ENCODE measurements at regions not wholly inside any gene's neighbourhood (a gene's known extent, or its start where the extent isn't known, plus 50 kb on each side); places are given as distances from the start of the nearest gene placed in this dataset.
A peak's percentile ranks its signal among the peaks of the same experiment; 100 is the strongest.

GRCh38 chr16:48487287-48487686 is 102.1 kb upstream of the SIAH1 start:
- Histone ChIP-seq H2BK120ac (ENCODE audit: low read depth, low read length) (no peak overlapping the region), H4K91ac (ENCODE audit: low read length) (no peak overlapping the region), H3K23ac (ENCODE audit: low read length in 2 of 2) (no peak overlapping the region), H2AK5ac (ENCODE audit: low read length, severe bottlenecking) (no peak overlapping the region), H3K4me1 (ENCODE audit: control insufficient read depth, insufficient read depth, low read depth, low read length) (no peaks in the 10 kb centered on the region), H2BK5ac (ENCODE audit: low read depth, low read length, poor library complexity, severe bottlenecking) (no peak overlapping the region), H2AFZ (ENCODE audit: low read depth, low read length) (no peak overlapping the region), H4K8ac (ENCODE audit: low read length) (no peak overlapping the region), H3K4me2 (ENCODE audit: low read length, poor library complexity, severe bottlenecking) (no peak overlapping the region), H3K14ac (ENCODE audit: low read length in 2 of 2) (no peak overlapping the region), H3K79me1 (replicated peaks; ENCODE audit: low read length, poor library complexity, severe bottlenecking) (no peaks in the 10 kb centered on the region), H3K4me3 (ENCODE audit: insufficient read depth in 1 of 2, low read depth in 1 of 2, low read length in 2 of 2) (no peak overlapping the region), H3K27me3 (ENCODE audit: control insufficient read depth in 1 of 2, insufficient read depth in 1 of 2, low read length in 2 of 2) (peaks cover 0 to 13% of the 10 kb centered on the region in 2 experiments), H2BK15ac (ENCODE audit: low read depth, poor library complexity, severe bottlenecking) (no peak overlapping the region), H3K9ac (ENCODE audit: low read length) (no peak overlapping the region), H3K4ac (ENCODE audit: low read depth in 1 of 2, low read length in 2 of 2) (no peak overlapping the region), H2BK12ac (ENCODE audit: low read length in 2 of 2) (no peak overlapping the region), H3K36me3 (ENCODE audit: control insufficient read depth in 1 of 2, insufficient read depth in 2 of 2, low read depth in 1 of 2, low read length in 2 of 2) (no peaks in the 10 kb centered on the region), H3K9me3 (ENCODE audit: control insufficient read depth, low read length) (no peaks in the 10 kb centered on the region), H3K18ac (ENCODE audit: low read depth in 1 of 2, low read length in 2 of 2) (no peak overlapping the region), H3K27ac (ENCODE audit: low read length, poor library complexity, severe bottlenecking) (no peak overlapping the region)
- WGBS: 78% methylated on average over 2 of the region's 2 CpGs
- no peak for DNase-seq

- 97% methylated on average over 2 of the region's 2 CpGs for WGBS
- Histone ChIP-seq H4K91ac (ENCODE audit: low read length) (no peak overlapping the region), H4K8ac (ENCODE audit: low read length) (no peak overlapping the region), H2BK120ac (ENCODE audit: low read depth, low read length) (no peak overlapping the region), H3K9me3 (ENCODE audit: control insufficient read depth, low read length) (no peaks in the 10 kb centered on the region), H3K4me1 (ENCODE audit: control insufficient read depth, insufficient read depth, low read depth, low read length) (no peaks in the 10 kb centered on the region), H2BK12ac (ENCODE audit: low read length in 2 of 2) (no peak overlapping the region), H2AFZ (ENCODE audit: low read depth, low read length) (no peak overlapping the region), H2BK15ac (ENCODE audit: low read depth, poor library complexity, severe bottlenecking) (no peak overlapping the region), H3K4me2 (ENCODE audit: low read length, poor library complexity, severe bottlenecking) (no peak overlapping the region), H3K27me3 (ENCODE audit: control insufficient read depth in 1 of 2, insufficient read depth in 1 of 2, low read length in 2 of 2) (peaks cover 3 to 10% of the 10 kb centered on the region in 2 experiments), H2BK5ac (ENCODE audit: low read depth, low read length, poor library complexity, severe bottlenecking) (no peak overlapping the region), H3K27ac (ENCODE audit: low read length, poor library complexity, severe bottlenecking) (no peak overlapping the region), H3K4ac (ENCODE audit: low read depth in 1 of 2, low read length in 2 of 2) (no peak overlapping the region), H3K36me3 (ENCODE audit: control insufficient read depth in 1 of 2, insufficient read depth in 2 of 2, low read depth in 1 of 2, low read length in 2 of 2) (no peaks in the 10 kb centered on the region), H3K4me3 (ENCODE audit: insufficient read depth in 1 of 2, low read depth in 1 of 2, low read length in 2 of 2) (no peak overlapping the region), H3K79me1 (replicated peaks; ENCODE audit: low read length, poor library complexity, severe bottlenecking) (no peaks in the 10 kb centered on the region), H3K23ac (ENCODE audit: low read length in 2 of 2) (no peak overlapping the region), H3K14ac (ENCODE audit: low read length in 2 of 2) (no peak overlapping the region), H3K18ac (ENCODE audit: low read depth in 1 of 2, low read length in 2 of 2) (no peak overlapping the region), H3K9ac (ENCODE audit: low read length) (peak overlapping the region; percentile 49), H2AK5ac (ENCODE audit: low read length, severe bottlenecking) (no peak overlapping the region)
- DNase-seq: peak; percentile 19
These were observed 96.6 kb upstream of the SIAH1 start for GRCh38 chr16:48481772-48482171.

- no peak overlapping the region for H2BK5ac ChIP-seq (ENCODE audit: low read depth, low read length, poor library complexity, severe bottlenecking)
- no CpG with 5 or more reads among the region's 1 CpG for WGBS
- no peak overlapping the region for H3K23ac ChIP-seq (ENCODE audit: low read length in 2 of 2)
- no peak overlapping the region for H2BK12ac ChIP-seq (ENCODE audit: low read length in 2 of 2)
- H3K9ac ChIP-seq (ENCODE audit: low read length): peak overlapping the region; percentile 49
- peaks cover 3 to 9% of the 10 kb centered on the region in 2 experiments for H3K27me3 ChIP-seq (ENCODE audit: control insufficient read depth in 1 of 2, insufficient read depth in 1 of 2, low read length in 2 of 2)
- no peaks in the 10 kb centered on the region for H3K9me3 ChIP-seq (ENCODE audit: control insufficient read depth, low read length)
- no peak overlapping the region for H3K4me2 ChIP-seq (ENCODE audit: low read length, poor library complexity, severe bottlenecking)
- H3K4ac ChIP-seq (ENCODE audit: low read depth in 1 of 2, low read length in 2 of 2): no peak overlapping the region
- no peak overlapping the region for H2AK5ac ChIP-seq (ENCODE audit: low read length, severe bottlenecking)
- H3K18ac ChIP-seq (ENCODE audit: low read depth in 1 of 2, low read length in 2 of 2): no peak overlapping the region
- H3K14ac ChIP-seq (ENCODE audit: low read length in 2 of 2): no peak overlapping the region
- no peaks in the 10 kb centered on the region for H3K4me1 ChIP-seq (ENCODE audit: control insufficient read depth, insufficient read depth, low read depth, low read length)
- H3K4me3 ChIP-seq (ENCODE audit: insufficient read depth in 1 of 2, low read depth in 1 of 2, low read length in 2 of 2): no peak overlapping the region
- H4K91ac ChIP-seq (ENCODE audit: low read length): no peak overlapping the region
- H2BK15ac ChIP-seq (ENCODE audit: low read depth, poor library complexity, severe bottlenecking): no peak overlapping the region
- no peak overlapping the region for H3K27ac ChIP-seq (ENCODE audit: low read length, poor library complexity, severe bottlenecking)
- H4K8ac ChIP-seq (ENCODE audit: low read length): no peak overlapping the region
- no peaks in the 10 kb centered on the region for H3K36me3 ChIP-seq (ENCODE audit: control insufficient read depth in 1 of 2, insufficient read depth in 2 of 2, low read depth in 1 of 2, low read length in 2 of 2)
- no peak overlapping the region for H2BK120ac ChIP-seq (ENCODE audit: low read depth, low read length)
- DNase-seq: peak; percentile 16
- H2AFZ ChIP-seq (ENCODE audit: low read depth, low read length): no peak overlapping the region
- H3K79me1 ChIP-seq (replicated peaks; ENCODE audit: low read length, poor library complexity, severe bottlenecking): no peaks in the 10 kb centered on the region
These were observed 96.0 kb upstream of the SIAH1 start for GRCh38 chr16:48481211-48481610.

GRCh38 chr16:48479955-48480354 is 94.7 kb upstream of the SIAH1 start:
- Histone ChIP-seq H3K9me3 (ENCODE audit: control insufficient read depth, low read length) (no peaks in the 10 kb centered on the region), H3K27ac (ENCODE audit: low read length, poor library complexity, severe bottlenecking) (no peak overlapping the region), H3K4me2 (ENCODE audit: low read length, poor library complexity, severe bottlenecking) (no peak overlapping the region), H2BK5ac (ENCODE audit: low read depth, low read length, poor library complexity, severe bottlenecking) (no peak overlapping the region), H3K79me1 (replicated peaks; ENCODE audit: low read length, poor library complexity, severe bottlenecking) (no peaks in the 10 kb centered on the region), H3K27me3 (ENCODE audit: control insufficient read depth in 1 of 2, insufficient read depth in 1 of 2, low read length in 2 of 2) (peaks cover 3 to 4% of the 10 kb centered on the region in 2 experiments), H2AK5ac (ENCODE audit: low read length, severe bottlenecking) (no peak overlapping the region), H3K4me1 (ENCODE audit: control insufficient read depth, insufficient read depth, low read depth, low read length) (no peaks in the 10 kb centered on the region), H4K91ac (ENCODE audit: low read length) (no peak overlapping the region), H3K9ac (ENCODE audit: low read length) (no peak overlapping the region), H2BK120ac (ENCODE audit: low read depth, low read length) (no peak overlapping the region), H3K4me3 (ENCODE audit: insufficient read depth in 1 of 2, low read depth in 1 of 2, low read length in 2 of 2) (no peak overlapping the region), H3K23ac (ENCODE audit: low read length in 2 of 2) (no peak overlapping the region), H2BK12ac (ENCODE audit: low read length in 2 of 2) (no peak overlapping the region), H4K8ac (ENCODE audit: low read length) (no peak overlapping the region), H2AFZ (ENCODE audit: low read depth, low read length) (no peak overlapping the region), H2BK15ac (ENCODE audit: low read depth, poor library complexity, severe bottlenecking) (no peak overlapping the region), H3K36me3 (ENCODE audit: control insufficient read depth in 1 of 2, insufficient read depth in 2 of 2, low read depth in 1 of 2, low read length in 2 of 2) (no peaks in the 10 kb centered on the region), H3K18ac (ENCODE audit: low read depth in 1 of 2, low read length in 2 of 2) (no peak overlapping the region), H3K14ac (ENCODE audit: low read length in 2 of 2) (no peak overlapping the region), H3K4ac (ENCODE audit: low read depth in 1 of 2, low read length in 2 of 2) (no peak overlapping the region)
- WGBS: 80% methylated on average over 2 of the region's 2 CpGs
- peak; percentile 80 for DNase-seq

Measured in mesenchymal stem cell (in vitro differentiated cells and primary cell).